Mesendoderm (in vitro differentiated cells): ENCODE measurements at regions not wholly inside any gene's neighbourhood (a gene's known extent, or its start where the extent isn't known, plus 50 kb on each side); places are given as distances from the start of the nearest gene placed in this dataset.

Experiments used
- DNase-seq: peaks from one replicate; pipeline ENCODE4 v3.0.0; 2013
- H2AK5ac ChIP-seq: 2 replicates; pipeline ENCODE4 v1.6.1; 2013; ENCODE audit warnings: low read length, inconsistent platforms
- H2BK120ac ChIP-seq: 2 replicates; pipeline ENCODE4 v1.6.1; 2013; ENCODE audit warnings: low read depth, mild to moderate bottlenecking, low read length, moderate library complexity, mixed read lengths
- H2BK15ac ChIP-seq: replicated peaks from 2 replicates; pipeline ENCODE4 v1.6.1; 2013; ENCODE audit warnings: low read depth, mild to moderate bottlenecking, moderate library complexity
- H2BK5ac ChIP-seq: 2 replicates; pipeline ENCODE4 v1.6.1; 2013; ENCODE audit warnings: low read length, inconsistent platforms
- H3K18ac ChIP-seq: 2 replicates; pipeline ENCODE4 v1.6.1; 2013; ENCODE audit warnings: mild to moderate bottlenecking, low read length, mixed read lengths
- H3K23ac ChIP-seq: one replicate; pipeline ENCODE4 v1.6.1; 2013; ENCODE audit warnings: low read length
- H3K27ac ChIP-seq: 2 replicates; pipeline ENCODE4 v1.5.1; 2013; ENCODE audit warnings: low read depth, mild to moderate bottlenecking, inconsistent platforms, low read length, moderate library complexity
- H3K27me3 ChIP-seq: 2 replicates; pipeline ENCODE4 v1.6.1; 2013; ENCODE audit warnings: low read length, control low read depth, mild to moderate bottlenecking, inconsistent platforms; ENCODE audit not compliant: insufficient read depth, poor library complexity
- H3K36me3 ChIP-seq: 2 replicates; pipeline ENCODE4 v1.6.1; 2013; ENCODE audit warnings: low read length, inconsistent platforms; ENCODE audit not compliant: control insufficient read depth, insufficient read depth
- H3K4ac ChIP-seq: one replicate; pipeline ENCODE4 v1.6.1; 2013; ENCODE audit warnings: low read depth, mild to moderate bottlenecking, low read length, moderate library complexity
- H3K4me1 ChIP-seq: 2 replicates; pipeline ENCODE4 v1.6.1; 2013; ENCODE audit warnings: low read depth, low read length, inconsistent platforms; ENCODE audit not compliant: control insufficient read depth
- H3K4me2 ChIP-seq: 2 replicates; pipeline ENCODE4 v1.6.1; 2013; ENCODE audit warnings: low read length
- H3K4me3 ChIP-seq: 2 replicates; pipeline ENCODE4 v1.5.1; 2013; ENCODE audit warnings: mild to moderate bottlenecking, low read length
- H3K56ac ChIP-seq: one replicate; pipeline ENCODE4 v1.6.1; 2013; ENCODE audit warnings: low read length
- H3K79me1 ChIP-seq: 2 replicates; pipeline ENCODE4 v1.6.1; 2013; ENCODE audit warnings: low read length, inconsistent platforms
- H3K79me2 ChIP-seq: 2 replicates; pipeline ENCODE4 v1.6.1; 2013; ENCODE audit warnings: mild to moderate bottlenecking, low read length; ENCODE audit not compliant: control insufficient read depth, insufficient read depth
- H3K9ac ChIP-seq: 2 replicates; pipeline ENCODE4 v1.6.1; 2013; ENCODE audit warnings: low read length, inconsistent platforms
- H4K5ac ChIP-seq: one replicate; pipeline ENCODE4 v1.6.1; 2013; ENCODE audit warnings: low read length
- H4K8ac ChIP-seq: one replicate; pipeline ENCODE4 v1.6.1; 2013; ENCODE audit warnings: low read depth, mild to moderate bottlenecking, control low read depth, low read length, moderate library complexity
- WGBS: extraction: QIAGEN DNeasy Blood & Tissue Kit; methylation state at CpG from one replicate; pipeline ENCODE4 v1.1.7; 2013; ENCODE audit warnings: low lambda C conversion rate, missing lambda C conversion rate; ENCODE audit not compliant: insufficient coverage; ENCODE audit errors: extremely low coverage; 5-methylcytosine and 5-hydroxymethylcytosine counted together

- H4K8ac ChIP-seq = no peak overlapping the region
- no peak overlapping the region for H2BK5ac ChIP-seq
- DNase-seq = no peak
- no peaks in the 10 kb centered on the region for H3K36me3 ChIP-seq
- H3K4me2 ChIP-seq = no peak overlapping the region
- no peak overlapping the region for H2AK5ac ChIP-seq
- H3K27ac ChIP-seq = no peak overlapping the region
- no peak overlapping the region for H3K4ac ChIP-seq
- no peak overlapping the region for H3K18ac ChIP-seq
- no peak overlapping the region for H3K4me3 ChIP-seq
- H3K79me2 ChIP-seq = no peaks in the 10 kb centered on the region
- H3K23ac ChIP-seq = no peak overlapping the region
- H3K27me3 ChIP-seq = no peaks in the 10 kb centered on the region
- no peaks in the 10 kb centered on the region for H3K4me1 ChIP-seq
- no CpG with 5 or more reads among the region's 2 CpGs for WGBS
- no peak overlapping the region for H3K56ac ChIP-seq
- no peak overlapping the region for H3K9ac ChIP-seq
- H2BK120ac ChIP-seq = no peak overlapping the region
- no peak overlapping the region for H2BK15ac ChIP-seq
- H3K79me1 ChIP-seq = no peaks in the 10 kb centered on the region
- no peak overlapping the region for H4K5ac ChIP-seq
Measured at GRCh38 chr4:122555216-122555615, 65.7 kb downstream of the IL21 start.

DNA sequence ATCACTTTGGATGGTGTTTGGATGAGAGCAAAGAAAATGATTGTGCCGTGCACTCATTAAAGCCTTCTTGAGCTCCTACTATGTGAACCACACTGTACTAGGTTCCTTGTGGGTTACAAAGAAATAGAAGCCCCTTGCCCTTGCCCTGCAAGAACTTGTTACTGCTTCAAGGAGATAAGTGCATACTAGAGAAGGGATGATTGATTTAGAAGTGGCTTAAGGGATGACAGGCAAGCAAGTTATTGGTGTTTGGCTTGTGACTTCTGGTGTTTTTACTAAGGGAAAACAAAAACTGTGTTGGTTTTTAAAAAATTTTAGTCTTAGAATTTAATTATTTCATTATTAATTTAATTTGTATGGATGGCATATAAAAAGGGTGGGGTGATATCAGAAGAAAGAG is 67.4 kb downstream of the IL21 start:
- Histone ChIP-seq H2AK5ac (no peak overlapping the region), H2BK120ac (no peak overlapping the region), H3K56ac (no peak overlapping the region), H3K23ac (no peak overlapping the region), H4K8ac (no peak overlapping the region), H3K4ac (no peak overlapping the region), H3K79me2 (no peaks in the 10 kb centered on the region), H2BK15ac (no peak overlapping the region), H3K79me1 (no peaks in the 10 kb centered on the region), H3K36me3 (no peaks in the 10 kb centered on the region), H2BK5ac (no peak overlapping the region), H3K9ac (no peak overlapping the region), H3K18ac (no peak overlapping the region), H3K27me3 (no peaks in the 10 kb centered on the region), H4K5ac (no peak overlapping the region), H3K4me2 (no peak overlapping the region), H3K4me3 (no peak overlapping the region), H3K4me1 (peaks cover 3% of the 10 kb centered on the region), H3K27ac (no peak overlapping the region)
- no CpG with 5 or more reads among the region's 1 CpG for WGBS
- DNase-seq = no peak

DNA sequence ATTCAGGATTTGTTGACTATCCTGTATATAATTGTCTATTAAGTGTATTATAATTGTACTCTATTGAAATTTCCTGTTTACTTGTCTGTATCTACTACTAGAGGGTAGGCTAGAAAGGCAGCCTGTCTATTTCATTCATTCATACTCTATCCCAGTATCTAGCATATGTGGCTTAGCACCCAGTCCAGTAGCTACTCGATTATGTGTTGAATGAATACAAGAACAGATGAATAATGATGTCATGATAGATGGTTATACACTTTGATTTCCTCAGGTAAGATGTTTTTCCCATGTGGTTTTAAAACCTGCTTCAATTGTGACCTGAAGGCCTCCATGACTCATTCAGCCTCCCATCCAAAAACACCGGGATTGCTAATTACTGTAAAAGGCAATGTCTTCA is 68.0 kb downstream of the IL21 start:
- H4K8ac ChIP-seq = no peak overlapping the region
- H3K79me1 ChIP-seq = no peaks in the 10 kb centered on the region
- H2AK5ac ChIP-seq = no peak overlapping the region
- H3K36me3 ChIP-seq = no peaks in the 10 kb centered on the region
- H3K4me3 ChIP-seq = no peak overlapping the region
- peaks cover 3% of the 10 kb centered on the region for H3K4me1 ChIP-seq
- H3K4ac ChIP-seq = no peak overlapping the region
- no CpG with 5 or more reads among the region's 2 CpGs for WGBS
- H3K18ac ChIP-seq = no peak overlapping the region
- no peaks in the 10 kb centered on the region for H3K79me2 ChIP-seq
- no peak overlapping the region for H2BK120ac ChIP-seq
- H2BK15ac ChIP-seq = no peak overlapping the region
- no peaks in the 10 kb centered on the region for H3K27me3 ChIP-seq
- no peak for DNase-seq
- no peak overlapping the region for H3K4me2 ChIP-seq
- no peak overlapping the region for H3K27ac ChIP-seq
- no peak overlapping the region for H3K9ac ChIP-seq
- no peak overlapping the region for H4K5ac ChIP-seq
- H3K23ac ChIP-seq = no peak overlapping the region
- no peak overlapping the region for H2BK5ac ChIP-seq
- no peak overlapping the region for H3K56ac ChIP-seq

DNA sequence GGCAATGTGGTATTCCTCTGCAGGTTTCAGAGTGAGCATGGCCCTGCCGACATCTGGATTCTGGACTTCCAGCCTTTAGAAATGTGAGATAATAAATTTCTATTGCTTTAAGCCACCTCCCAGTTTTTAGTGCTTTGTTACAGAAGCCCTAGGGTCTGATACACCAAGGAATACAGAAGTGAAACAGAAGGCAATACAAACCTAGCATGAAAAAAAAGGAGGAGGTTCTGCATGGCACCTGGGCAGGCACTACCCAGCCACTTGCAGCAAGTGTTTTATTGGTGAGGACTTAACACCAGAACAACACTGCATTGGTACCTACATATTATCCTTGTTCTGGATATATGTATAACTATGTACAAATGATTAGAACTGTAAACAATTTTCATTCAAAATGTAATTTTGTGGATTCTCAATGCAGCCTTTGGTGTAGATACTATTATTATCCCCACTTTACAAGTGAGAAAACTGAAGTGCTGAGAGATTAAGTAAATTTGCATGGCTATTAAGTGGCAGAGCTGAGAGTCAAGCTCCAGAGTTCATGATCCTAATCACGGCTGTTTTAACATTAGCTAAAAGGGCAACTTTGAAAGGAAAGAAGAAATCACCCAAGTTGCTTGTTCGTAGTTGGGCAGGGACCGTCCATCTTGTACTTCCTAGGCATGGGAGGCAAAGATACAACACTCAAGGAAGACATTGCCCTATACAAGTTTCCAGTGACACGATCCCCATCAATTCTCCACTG is 71.8 kb downstream of the IL21 start:
- no peaks in the 10 kb centered on the region for H3K27me3 ChIP-seq
- H3K79me1 ChIP-seq = no peaks in the 10 kb centered on the region
- H3K36me3 ChIP-seq = no peaks in the 10 kb centered on the region
- no peak overlapping the region for H2BK120ac ChIP-seq
- no peak overlapping the region for H3K9ac ChIP-seq
- H3K18ac ChIP-seq = no peak overlapping the region
- H3K4me3 ChIP-seq = no peak overlapping the region
- no peak overlapping the region for H3K4ac ChIP-seq
- no peak overlapping the region for H3K56ac ChIP-seq
- peaks cover 3% of the 10 kb centered on the region for H3K4me1 ChIP-seq
- WGBS = no CpG with 5 or more reads among the region's 5 CpGs
- H2BK5ac ChIP-seq = no peak overlapping the region
- H2AK5ac ChIP-seq = no peak overlapping the region
- H3K4me2 ChIP-seq = no peak overlapping the region
- H4K8ac ChIP-seq = no peak overlapping the region
- H3K27ac ChIP-seq = no peak overlapping the region
- no peak overlapping the region for H3K23ac ChIP-seq
- H2BK15ac ChIP-seq = no peak overlapping the region
- no peak for DNase-seq
- H3K79me2 ChIP-seq = no peaks in the 10 kb centered on the region
- no peak overlapping the region for H4K5ac ChIP-seq

DNA sequence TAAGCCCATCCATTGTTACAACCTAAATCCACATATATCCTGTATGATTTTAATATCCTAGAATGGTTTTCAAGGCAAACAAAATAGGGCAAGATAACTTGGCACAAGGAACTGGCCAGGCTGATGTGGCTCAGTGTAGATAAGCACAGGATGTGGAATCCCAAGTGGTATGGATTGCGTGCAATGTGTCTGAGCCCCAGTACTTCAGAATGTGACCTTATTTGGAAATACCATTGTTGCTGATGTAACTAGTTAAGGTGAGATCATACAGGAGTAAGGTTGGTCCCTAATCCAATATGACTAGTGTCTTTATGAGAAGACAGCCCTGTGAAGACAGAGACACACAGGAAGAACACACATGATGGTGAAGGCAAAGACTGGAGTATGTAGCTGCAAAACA is 72.4 kb downstream of the IL21 start:
- Histone ChIP-seq H3K79me2 (no peaks in the 10 kb centered on the region), H3K27me3 (no peaks in the 10 kb centered on the region), H3K9ac (no peak overlapping the region), H3K79me1 (no peaks in the 10 kb centered on the region), H3K23ac (no peak overlapping the region), H3K36me3 (no peaks in the 10 kb centered on the region), H2BK120ac (no peak overlapping the region), H4K8ac (no peak overlapping the region), H2BK15ac (no peak overlapping the region), H3K56ac (no peak overlapping the region), H4K5ac (no peak overlapping the region), H2AK5ac (no peak overlapping the region), H3K27ac (no peak overlapping the region), H3K4ac (no peak overlapping the region), H3K4me1 (peaks cover 3% of the 10 kb centered on the region), H3K18ac (no peak overlapping the region), H3K4me2 (no peak overlapping the region), H2BK5ac (no peak overlapping the region), H3K4me3 (no peak overlapping the region)
- WGBS = no CpG with 5 or more reads among the region's 1 CpG
- peak; percentile 69 for DNase-seq
